Naive B cell (primary cell): ENCODE measurements at regions not wholly inside any gene's neighbourhood (a gene's known extent, or its start where the extent isn't known, plus 50 kb on each side); places are given as distances from the start of the nearest gene placed in this dataset.
"Not testable (repeated sequence)": the region's sequence is repeated elsewhere in the genome, so short reads cannot be mapped to it uniquely, and the experiment has no call there.

Experiments
- ATAC-seq, 2 donors: fragments of 150-1000 bp; cut with Tn5 transposase; 2 replicates each; pipeline ENCODE4 v1.10.0; 2021; ENCODE audit warnings: low read depth in 2 of 2, mild to moderate bottlenecking in 2 of 2, moderate library complexity in 2 of 2
- DNase-seq: peaks from one replicate; pipeline ENCODE4 v3.0.0; 2022
- H3K27ac Mint-ChIP-seq, 6 donors: one replicate each; pipeline ENCODE4 v1.8.0; 2020 to 2022; ENCODE audit warnings: mild to moderate bottlenecking in 6 of 6, mixed read lengths in 6 of 6, moderate library complexity in 5 of 6, inconsistent platforms in 2 of 6
- H3K27me3 Mint-ChIP-seq, 3 donors: one replicate each; pipeline ENCODE4 v1.8.0; 2021 to 2022; ENCODE audit warnings: mixed read lengths in 3 of 3, mild to moderate bottlenecking in 1 of 3
- H3K36me3 Mint-ChIP-seq, 2 donors: one replicate each; pipeline ENCODE4 v1.8.0; 2020 to 2022; ENCODE audit warnings: mixed read lengths in 2 of 2, inconsistent platforms in 1 of 2, mild to moderate bottlenecking in 1 of 2
- H3K4me1 Mint-ChIP-seq, 3 donors: one replicate each; pipeline ENCODE4 v1.8.0; 2020 to 2022; ENCODE audit warnings: mixed read lengths in 3 of 3, inconsistent platforms in 1 of 3, mild to moderate bottlenecking in 1 of 3, moderate library complexity in 1 of 3
- H3K4me3 Mint-ChIP-seq, 8 donors: one replicate each; pipeline ENCODE4 v1.8.0; 2020 to 2022; ENCODE audit warnings: mild to moderate bottlenecking in 8 of 8, mixed read lengths in 8 of 8, moderate library complexity in 8 of 8, inconsistent platforms in 2 of 8
- H3K9me3 Mint-ChIP-seq, 7 donors: one replicate each; pipeline ENCODE4 v1.8.0; 2020 to 2022; ENCODE audit warnings: mixed read lengths in 7 of 7, mild to moderate bottlenecking in 5 of 7, inconsistent platforms in 2 of 7, moderate library complexity in 1 of 7

DNA sequence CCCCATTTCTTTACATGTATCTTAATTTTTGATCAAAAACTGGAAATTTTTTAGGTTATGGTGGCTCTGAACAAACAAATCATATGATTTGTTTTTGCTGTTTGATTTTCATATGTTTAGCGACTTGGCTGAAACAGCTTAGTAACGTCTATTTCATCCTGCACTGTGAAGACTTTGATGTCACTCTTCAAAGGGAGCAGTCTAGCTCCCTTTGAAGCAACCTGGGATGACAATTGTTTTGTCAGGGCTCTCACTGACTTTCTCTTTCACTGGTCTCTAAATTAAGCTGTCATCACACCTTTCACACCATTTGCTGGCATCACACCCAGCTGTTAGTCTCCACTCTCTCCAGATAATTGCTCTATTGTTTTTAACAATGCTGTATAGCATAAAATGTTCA is 896.9 kb downstream of the IGSF11 start:
- Mint-ChIP-seq H3K27me3 (no peaks in the 10 kb centered on the region), H3K36me3 (no peaks in the 10 kb centered on the region), H3K4me1 (no peaks in the 10 kb centered on the region), H3K4me3 (no peak overlapping the region), H3K9me3 (peaks cover 9 to 25% (median 22%) of the 10 kb centered on the region in 7 donors), H3K27ac (peak overlapping the region in 1 of 6 donors; percentile 49)
- DNase-seq (no peak), ATAC-seq (no peak)

- Mint-ChIP-seq H3K4me1 (no peaks in the 10 kb centered on the region), H3K36me3 (no peaks in the 10 kb centered on the region), H3K9me3 (peaks cover 3 to 14% (median 11%) of the 10 kb centered on the region in 7 donors), H3K27me3 (no peaks in the 10 kb centered on the region), H3K4me3 (no peak overlapping the region), H3K27ac (no peak overlapping the region)
- ATAC-seq (no peak), DNase-seq (no peak)
Observed at GRCh38 chr3:118144919-118145318, 889.7 kb downstream of the IGSF11 start.

- Mint-ChIP-seq H3K4me3 (no peak overlapping the region), H3K9me3 (peaks cover 4 to 13% (median 9%) of the 10 kb centered on the region in 7 donors), H3K4me1 (no peaks in the 10 kb centered on the region), H3K27me3 (no peaks in the 10 kb centered on the region), H3K36me3 (no peaks in the 10 kb centered on the region), H3K27ac (no peak overlapping the region)
- DNase-seq (no peak), ATAC-seq (no peak)
Observed at GRCh38 chr3:118146658-118147375, 887.8 kb downstream of the IGSF11 start.

GRCh38 chr3:118151164-118151563 is 883.5 kb downstream of the IGSF11 start:
- Mint-ChIP-seq H3K9me3 (peaks cover 0 to 21% (median 8%) of the 10 kb centered on the region in 7 donors), H3K27ac (no peak overlapping the region), H3K36me3 (no peaks in the 10 kb centered on the region), H3K4me1 (no peaks in the 10 kb centered on the region), H3K27me3 (no peaks in the 10 kb centered on the region), H3K4me3 (no peak overlapping the region)
- DNase-seq (no peak), ATAC-seq (no peak)

GRCh38 chr3:118162627-118163588 is 871.7 kb downstream of the IGSF11 start:
- H3K4me1 Mint-ChIP-seq, DNase-seq, H3K36me3 Mint-ChIP-seq, H3K27me3 Mint-ChIP-seq, H3K4me3 Mint-ChIP-seq, ATAC-seq, H3K27ac Mint-ChIP-seq: not testable (repeated sequence)
- peaks cover 1 to 26% (median 10%) of the 10 kb centered on the region in 7 donors for H3K9me3 Mint-ChIP-seq

GRCh38 chr3:118165413-118165812 is 869.2 kb downstream of the IGSF11 start:
- no peaks in the 10 kb centered on the region for H3K36me3 Mint-ChIP-seq
- no peaks in the 10 kb centered on the region for H3K4me1 Mint-ChIP-seq
- ATAC-seq (no peak), DNase-seq (no peak)
- H3K27me3 Mint-ChIP-seq: no peaks in the 10 kb centered on the region
- no peak overlapping the region for H3K4me3 Mint-ChIP-seq
- H3K9me3 Mint-ChIP-seq: peaks cover 1 to 15% (median 4%) of the 10 kb centered on the region in 7 donors
- H3K27ac Mint-ChIP-seq: no peak overlapping the region

- Mint-ChIP-seq H3K4me1 (no peaks in the 10 kb centered on the region), H3K36me3 (no peaks in the 10 kb centered on the region), H3K27me3 (no peaks in the 10 kb centered on the region), H3K9me3 (peaks cover 2 to 18% (median 6%) of the 10 kb centered on the region in 7 donors), H3K4me3 (no peak overlapping the region), H3K27ac (no peak overlapping the region)
- ATAC-seq (no peak), DNase-seq (no peak)
Observed at GRCh38 chr3:118167571-118167970, 867.1 kb downstream of the IGSF11 start.

- Mint-ChIP-seq H3K27me3 (no peaks in the 10 kb centered on the region), H3K4me3 (no peak overlapping the region), H3K27ac (no peak overlapping the region), H3K36me3 (no peaks in the 10 kb centered on the region), H3K4me1 (no peaks in the 10 kb centered on the region), H3K9me3 (peaks cover 4 to 20% (median 6%) of the 10 kb centered on the region in 7 donors)
- no peak for DNase-seq
- ATAC-seq: no peak
Observed at GRCh38 chr3:118168175-118168574, 866.5 kb downstream of the IGSF11 start.

GRCh38 chr3:118171236-118171852 is 863.3 kb downstream of the IGSF11 start:
- H3K27ac Mint-ChIP-seq: no peak overlapping the region
- H3K36me3 Mint-ChIP-seq: no peaks in the 10 kb centered on the region

DNA sequence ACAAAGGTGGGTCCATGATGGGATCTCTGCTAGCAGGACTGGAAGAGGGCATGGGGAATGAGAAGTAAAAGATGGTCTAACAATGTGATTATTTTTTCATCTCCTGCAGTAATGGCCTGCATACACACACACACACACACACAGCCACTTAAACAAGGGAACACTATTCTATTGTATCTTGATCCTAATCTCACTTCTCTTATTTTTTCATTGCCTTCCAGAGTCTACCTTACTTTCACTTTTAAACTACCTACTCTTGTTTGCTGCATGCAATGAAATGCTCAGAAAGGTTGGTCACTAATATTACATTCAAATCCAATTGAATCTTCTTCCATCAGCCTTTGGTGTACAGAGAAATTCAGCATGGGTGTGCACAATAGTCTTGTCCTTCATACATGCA is 853.8 kb downstream of the IGSF11 start:
- DNase-seq (no peak), ATAC-seq (no peak)
- H3K27me3 Mint-ChIP-seq: no peaks in the 10 kb centered on the region
- peaks cover 0 to 12% (median 5%) of the 10 kb centered on the region in 7 donors for H3K9me3 Mint-ChIP-seq
- H3K4me1 Mint-ChIP-seq: no peaks in the 10 kb centered on the region
- H3K27ac Mint-ChIP-seq: peak overlapping the region in 1 of 6 donors; percentile 8
- no peaks in the 10 kb centered on the region for H3K36me3 Mint-ChIP-seq
- H3K4me3 Mint-ChIP-seq: no peak overlapping the region

More at GRCh38 chr3:118171236-118171852, 863.3 kb downstream of the IGSF11 start:
- Mint-ChIP-seq H3K9me3 (peaks cover 4 to 20% (median 7%) of the 10 kb centered on the region in 7 donors), H3K4me1 (no peaks in the 10 kb centered on the region), H3K27me3 (no peaks in the 10 kb centered on the region), H3K4me3 (no peak overlapping the region)
- ATAC-seq (no peak), DNase-seq (no peak)

GRCh38 chr3:118181274-118181673 is 853.4 kb downstream of the IGSF11 start:
- Mint-ChIP-seq H3K4me3 (no peak overlapping the region), H3K27ac (no peak overlapping the region), H3K36me3 (no peaks in the 10 kb centered on the region)

DNA sequence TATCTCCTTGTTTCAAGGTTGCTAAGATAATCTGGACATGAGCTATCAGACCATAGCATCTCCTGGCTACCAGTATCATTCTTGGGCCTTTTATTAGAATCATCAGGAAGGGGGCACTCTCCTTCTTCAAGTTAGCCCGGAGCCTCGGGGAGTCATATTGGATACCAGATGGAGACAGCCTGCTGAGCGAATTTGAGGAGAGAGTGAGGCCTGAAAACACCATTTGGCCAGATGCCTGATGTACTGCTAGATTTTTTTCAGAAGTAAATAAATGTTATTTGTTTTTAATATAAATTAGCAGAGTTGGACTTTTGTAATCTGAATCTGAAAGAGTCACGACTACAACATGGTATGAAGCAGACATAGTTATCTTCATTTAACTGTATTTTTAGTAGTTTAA is 848.6 kb downstream of the IGSF11 start:
- no peak for ATAC-seq
- peaks cover 4 to 17% (median 8%) of the 10 kb centered on the region in 7 donors for H3K9me3 Mint-ChIP-seq

More at GRCh38 chr3:118181274-118181673, 853.4 kb downstream of the IGSF11 start:
- no peak for DNase-seq
- ATAC-seq: no peak
- Mint-ChIP-seq H3K27me3 (no peaks in the 10 kb centered on the region), H3K4me1 (no peaks in the 10 kb centered on the region), H3K9me3 (peaks cover 0 to 12% (median 5%) of the 10 kb centered on the region in 7 donors)

DNA sequence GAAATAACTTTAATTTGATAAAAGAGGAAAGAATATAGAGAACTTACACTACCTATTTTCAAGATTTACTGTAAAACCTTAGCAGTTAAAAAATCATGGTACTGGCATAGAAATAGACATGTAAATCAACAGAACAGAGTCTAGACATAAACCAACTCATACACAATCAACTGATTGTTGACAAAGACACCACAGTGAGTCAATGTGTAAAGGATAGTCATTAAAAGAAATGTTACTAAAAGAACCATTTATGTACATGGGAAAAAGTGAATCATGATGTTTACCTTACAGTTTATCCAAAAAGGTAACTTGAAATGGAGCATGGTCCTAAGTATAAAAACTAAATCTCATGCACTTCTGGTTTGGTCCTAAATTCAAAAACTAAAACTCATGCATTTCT is 847.4 kb downstream of the IGSF11 start:
- DNase-seq: no peak
- no peak overlapping the region for H3K4me3 Mint-ChIP-seq
- no peaks in the 10 kb centered on the region for H3K4me1 Mint-ChIP-seq
- no peak for ATAC-seq
- peaks cover 3 to 22% (median 10%) of the 10 kb centered on the region in 7 donors for H3K9me3 Mint-ChIP-seq
- no peaks in the 10 kb centered on the region for H3K36me3 Mint-ChIP-seq
- no peaks in the 10 kb centered on the region for H3K27me3 Mint-ChIP-seq
- H3K27ac Mint-ChIP-seq: no peak overlapping the region

More for the DNA sequence above, 848.6 kb downstream of the IGSF11 start:
- Mint-ChIP-seq H3K4me3 (no peak overlapping the region), H3K4me1 (no peaks in the 10 kb centered on the region), H3K36me3 (no peaks in the 10 kb centered on the region), H3K27ac (no peak overlapping the region), H3K27me3 (no peaks in the 10 kb centered on the region)
- DNase-seq: no peak
